CD4-positive, CD25-positive, alpha-beta regulatory T cell (primary cell): ENCODE measurements at regions not wholly inside any gene's neighbourhood (a gene's known extent, or its start where the extent isn't known, plus 50 kb on each side); places are given as distances from the start of the nearest gene placed in this dataset.

Experiments used
- ATAC-seq, 2 donors: fragments of 150-1000 bp; cut with Tn5 transposase; one replicate each; pipeline ENCODE4 v1.10.0; 2021; ENCODE audit warnings: low read depth in 2 of 2, moderate number of reproducible peaks in 2 of 2, moderate library complexity in 1 of 2
- DNase-seq, 3 donors: peaks; one replicate each; pipeline versions ENCODE4 v3.0.0 to v3.0.0-alpha.2; 2012 to 2022; ENCODE audit warnings: mixed read lengths in 1 of 3
- H3K27ac ChIP-seq: one replicate; pipeline ENCODE4 v1.7.0; 2013; ENCODE audit warnings: mild to moderate bottlenecking, low read length; ENCODE audit not compliant: insufficient read depth, poor library complexity, severe bottlenecking
- H3K27me3 ChIP-seq: one replicate; pipeline ENCODE4 v1.7.0; 2013; ENCODE audit warnings: low read length; ENCODE audit not compliant: control insufficient read depth, insufficient read depth
- H3K36me3 ChIP-seq: one replicate; pipeline ENCODE4 v1.7.0; 2013; ENCODE audit warnings: mild to moderate bottlenecking, low read length, moderate library complexity; ENCODE audit not compliant: control insufficient read depth, insufficient read depth
- H3K4me1 ChIP-seq: 2 replicates; pipeline ENCODE4 v1.7.0; 2013; ENCODE audit warnings: mild to moderate bottlenecking, low read length; ENCODE audit not compliant: insufficient read depth, control insufficient read depth, poor library complexity, severe bottlenecking
- H3K4me3 ChIP-seq: one replicate; pipeline ENCODE4 v1.7.0; 2013; ENCODE audit warnings: low read depth, mild to moderate bottlenecking, low read length, moderate library complexity
- H3K9me3 ChIP-seq, 2 experiments: 1 replicate in 1 of 2; 2 replicates in 1 of 2; pipeline ENCODE4 v1.7.0; 2013; ENCODE audit warnings: low read length in 2 of 2, mild to moderate bottlenecking in 1 of 2, moderate library complexity in 1 of 2; ENCODE audit not compliant: control insufficient read depth in 2 of 2
- H3K27ac Mint-ChIP-seq, 3 donors: one replicate each; pipeline ENCODE4 v1.8.0; 2020 to 2022; ENCODE audit warnings: mild to moderate bottlenecking in 3 of 3, mixed read lengths in 3 of 3, moderate library complexity in 2 of 3
- H3K27me3 Mint-ChIP-seq: one replicate; pipeline ENCODE4 v1.8.0; 2022; ENCODE audit warnings: mild to moderate bottlenecking, mixed read lengths
- H3K36me3 Mint-ChIP-seq: one replicate; pipeline ENCODE4 v1.8.0; 2020; ENCODE audit warnings: mixed read lengths
- H3K4me1 Mint-ChIP-seq, 4 donors: one replicate each; pipeline ENCODE4 v1.8.0; 2020 to 2022; ENCODE audit warnings: mixed read lengths in 4 of 4, mild to moderate bottlenecking in 1 of 4
- H3K4me3 Mint-ChIP-seq, 4 donors: one replicate each; pipeline ENCODE4 v1.8.0; 2020 to 2022; ENCODE audit warnings: mild to moderate bottlenecking in 4 of 4, mixed read lengths in 4 of 4, moderate library complexity in 3 of 4
- H3K9me3 Mint-ChIP-seq, 7 donors: one replicate each; pipeline ENCODE4 v1.8.0; 2020 to 2022; ENCODE audit warnings: mixed read lengths in 7 of 7, mild to moderate bottlenecking in 3 of 7, moderate library complexity in 2 of 7

- ATAC-seq (no peak), DNase-seq (no peak)
- Histone ChIP-seq H3K4me1 (no peaks in the 10 kb centered on the region), H3K4me3 (no peak overlapping the region), H3K36me3 (no peaks in the 10 kb centered on the region), H3K9me3 (no peaks in the 10 kb centered on the region), H3K27ac (no peak overlapping the region), H3K27me3 (no peaks in the 10 kb centered on the region)
- no peak overlapping the region for H3K4me3 Mint-ChIP-seq
- H3K36me3 Mint-ChIP-seq: no peaks in the 10 kb centered on the region
- H3K4me1 Mint-ChIP-seq: no peaks in the 10 kb centered on the region
- H3K9me3 Mint-ChIP-seq: peaks cover 4 to 20% (median 5%) of the 10 kb centered on the region in 7 donors
- no peak overlapping the region for H3K27ac Mint-ChIP-seq
- H3K27me3 Mint-ChIP-seq: no peaks in the 10 kb centered on the region
These were observed 571.4 kb upstream of the ZNF804A start for GRCh38 chr2:184026961-184027360.

- H3K9me3 Mint-ChIP-seq: peaks cover 0 to 3% (median 1%) of the 10 kb centered on the region in 7 donors
- no peaks in the 10 kb centered on the region for H3K36me3 ChIP-seq
- no peak overlapping the region for H3K27ac ChIP-seq
- H3K27ac Mint-ChIP-seq: no peak overlapping the region
- no peaks in the 10 kb centered on the region for H3K27me3 ChIP-seq
- ATAC-seq (no peak), DNase-seq (no peak)
- H3K4me1 ChIP-seq: no peaks in the 10 kb centered on the region
- no peak overlapping the region for H3K4me3 ChIP-seq
- no peaks in the 10 kb centered on the region for H3K4me1 Mint-ChIP-seq
- H3K9me3 ChIP-seq: no peaks in the 10 kb centered on the region
- H3K4me3 Mint-ChIP-seq: no peak overlapping the region
- no peaks in the 10 kb centered on the region for H3K27me3 Mint-ChIP-seq
- no peaks in the 10 kb centered on the region for H3K36me3 Mint-ChIP-seq
These were observed 568.1 kb upstream of the ZNF804A start for GRCh38 chr2:184030245-184030644.

- Histone ChIP-seq H3K27ac (no peak overlapping the region), H3K4me3 (no peak overlapping the region), H3K4me1 (no peaks in the 10 kb centered on the region), H3K27me3 (no peaks in the 10 kb centered on the region), H3K9me3 (no peaks in the 10 kb centered on the region), H3K36me3 (no peaks in the 10 kb centered on the region)
- no peaks in the 10 kb centered on the region for H3K4me1 Mint-ChIP-seq
- DNase-seq: no peak
- no peak overlapping the region for H3K4me3 Mint-ChIP-seq
- H3K36me3 Mint-ChIP-seq: no peaks in the 10 kb centered on the region
- H3K27ac Mint-ChIP-seq: no peak overlapping the region
- peaks cover 0 to 3% (median 1%) of the 10 kb centered on the region in 7 donors for H3K9me3 Mint-ChIP-seq
- no peaks in the 10 kb centered on the region for H3K27me3 Mint-ChIP-seq
- no peak for ATAC-seq
These were observed 567.3 kb upstream of the ZNF804A start for GRCh38 chr2:184030989-184031388.

- Mint-ChIP-seq H3K27ac (no peak overlapping the region), H3K4me3 (no peak overlapping the region), H3K27me3 (no peaks in the 10 kb centered on the region)
These were observed 566.8 kb upstream of the ZNF804A start for GRCh38 chr2:184031402-184032147.

GRCh38 chr2:184032983-184033382 is 565.3 kb upstream of the ZNF804A start:
- Histone ChIP-seq H3K4me3 (no peak overlapping the region), H3K9me3 (no peaks in the 10 kb centered on the region), H3K4me1 (no peaks in the 10 kb centered on the region), H3K36me3 (no peaks in the 10 kb centered on the region), H3K27me3 (no peaks in the 10 kb centered on the region), H3K27ac (no peak overlapping the region)
- H3K27ac Mint-ChIP-seq: no peak overlapping the region
- no peak overlapping the region for H3K4me3 Mint-ChIP-seq
- H3K36me3 Mint-ChIP-seq: no peaks in the 10 kb centered on the region
- H3K9me3 Mint-ChIP-seq: peaks cover 0 to 4% (median 2%) of the 10 kb centered on the region in 7 donors
- DNase-seq: no peak
- no peaks in the 10 kb centered on the region for H3K4me1 Mint-ChIP-seq
- no peaks in the 10 kb centered on the region for H3K27me3 Mint-ChIP-seq
- no peak for ATAC-seq

More at GRCh38 chr2:184031402-184032147, 566.8 kb upstream of the ZNF804A start:
- no peak for ATAC-seq
- H3K4me1 Mint-ChIP-seq: no peaks in the 10 kb centered on the region
- peaks cover 0 to 4% (median 1%) of the 10 kb centered on the region in 7 donors for H3K9me3 Mint-ChIP-seq
- H3K27ac ChIP-seq: no peak overlapping the region
- no peak overlapping the region for H3K4me3 ChIP-seq
- no peaks in the 10 kb centered on the region for H3K36me3 ChIP-seq
- DNase-seq: no peak
- H3K4me1 ChIP-seq: no peaks in the 10 kb centered on the region
- no peaks in the 10 kb centered on the region for H3K36me3 Mint-ChIP-seq
- H3K9me3 ChIP-seq: no peaks in the 10 kb centered on the region
- no peaks in the 10 kb centered on the region for H3K27me3 ChIP-seq

- H3K27ac ChIP-seq: no peak overlapping the region
These were observed 561.1 kb upstream of the ZNF804A start for GRCh38 chr2:184037273-184037672.

GRCh38 chr2:184039493-184039892 is 558.8 kb upstream of the ZNF804A start:
- Histone ChIP-seq H3K4me1 (no peaks in the 10 kb centered on the region), H3K27me3 (no peaks in the 10 kb centered on the region), H3K9me3 (no peaks in the 10 kb centered on the region), H3K27ac (no peak overlapping the region), H3K4me3 (no peak overlapping the region), H3K36me3 (no peaks in the 10 kb centered on the region)
- DNase-seq (no peak), ATAC-seq (no peak)
- Mint-ChIP-seq H3K4me1 (no peaks in the 10 kb centered on the region), H3K9me3 (peaks cover 2 to 8% (median 3%) of the 10 kb centered on the region in 7 donors), H3K27me3 (no peaks in the 10 kb centered on the region), H3K36me3 (no peaks in the 10 kb centered on the region), H3K4me3 (no peak overlapping the region), H3K27ac (no peak overlapping the region)

More at GRCh38 chr2:184037273-184037672, 561.1 kb upstream of the ZNF804A start:
- ATAC-seq (no peak), DNase-seq (no peak)
- no peaks in the 10 kb centered on the region for H3K9me3 ChIP-seq
- no peak overlapping the region for H3K4me3 ChIP-seq
- no peaks in the 10 kb centered on the region for H3K27me3 ChIP-seq
- Mint-ChIP-seq H3K36me3 (no peaks in the 10 kb centered on the region), H3K4me1 (no peaks in the 10 kb centered on the region), H3K4me3 (no peak overlapping the region), H3K27ac (no peak overlapping the region), H3K9me3 (peaks cover 0 to 4% (median 2%) of the 10 kb centered on the region in 7 donors), H3K27me3 (no peaks in the 10 kb centered on the region)
- H3K4me1 ChIP-seq: no peaks in the 10 kb centered on the region
- H3K36me3 ChIP-seq: no peaks in the 10 kb centered on the region

- Histone ChIP-seq H3K27ac (no peak overlapping the region), H3K9me3 (no peaks in the 10 kb centered on the region), H3K4me1 (no peaks in the 10 kb centered on the region), H3K36me3 (no peaks in the 10 kb centered on the region), H3K4me3 (no peak overlapping the region), H3K27me3 (no peaks in the 10 kb centered on the region)
- H3K9me3 Mint-ChIP-seq: peaks cover 2 to 10% (median 4%) of the 10 kb centered on the region in 7 donors
- H3K27ac Mint-ChIP-seq: no peak overlapping the region
- H3K36me3 Mint-ChIP-seq: no peaks in the 10 kb centered on the region
- H3K4me1 Mint-ChIP-seq: no peaks in the 10 kb centered on the region
- no peak for DNase-seq
- no peak overlapping the region for H3K4me3 Mint-ChIP-seq
- no peak for ATAC-seq
- H3K27me3 Mint-ChIP-seq: no peaks in the 10 kb centered on the region
These were observed 558.1 kb upstream of the ZNF804A start for GRCh38 chr2:184040230-184040629.
